KMS-11 (cell line): ENCODE measurements at regions not wholly inside any gene's neighbourhood (a gene's known extent, or its start where the extent isn't known, plus 50 kb on each side); places are given as distances from the start of the nearest gene placed in this dataset.

ENCODE experiments used
- H2AFZ ChIP-seq: fragments of 200-600 bp; sonication (generic); 2 replicates; pipeline ENCODE4 v1.6.1; 2016; ENCODE audit warnings: antibody characterized with exemption, mixed run types, low read depth
- H3K27ac ChIP-seq: fragments of 200-600 bp; sonication (generic); 2 replicates; pipeline ENCODE4 v1.6.1; 2016; ENCODE audit warnings: mild to moderate bottlenecking, mixed run types
- H3K27me3 ChIP-seq: fragments of 200-600 bp; sonication (generic); 2 replicates; pipeline ENCODE4 v1.6.1; 2017; ENCODE audit warnings: mild to moderate bottlenecking, low read depth, mixed run types, moderate library complexity; ENCODE audit not compliant: insufficient read depth
- H3K36me3 ChIP-seq: fragments of 200-600 bp; sonication (generic); 2 replicates; pipeline ENCODE4 v1.6.1; 2017; ENCODE audit warnings: mild to moderate bottlenecking, mixed run types; ENCODE audit not compliant: insufficient read depth
- H3K4me1 ChIP-seq: fragments of 200-600 bp; sonication (generic); 2 replicates; pipeline ENCODE4 v1.6.1; 2016; ENCODE audit warnings: mild to moderate bottlenecking, low read depth, mixed run types; ENCODE audit not compliant: poor library complexity, severe bottlenecking
- H3K4me2 ChIP-seq: fragments of 200-600 bp; sonication (generic); 2 replicates; pipeline ENCODE4 v1.7.0; 2016; ENCODE audit warnings: mild to moderate bottlenecking, mixed run types
- H3K4me3 ChIP-seq: fragments of 200-600 bp; sonication (generic); IDR thresholded peaks from 2 replicates; pipeline ENCODE4 v1.6.1; 2017; ENCODE audit warnings: low read depth, low read length, mixed read lengths; ENCODE audit not compliant: insufficient read depth
- H3K79me2 ChIP-seq: fragments of 200-600 bp; sonication (generic); 2 replicates; pipeline ENCODE4 v1.6.1; 2016; ENCODE audit warnings: low read depth, mixed run types; ENCODE audit not compliant: insufficient read depth
- H3K9ac ChIP-seq: fragments of 200-600 bp; sonication (generic); 2 replicates; pipeline ENCODE4 v1.6.1; 2016; ENCODE audit warnings: mild to moderate bottlenecking, mixed run types
- H4K20me1 ChIP-seq: fragments of 200-600 bp; sonication (generic); 2 replicates; pipeline ENCODE4 v1.6.1; 2016; ENCODE audit warnings: mild to moderate bottlenecking, mixed run types; ENCODE audit not compliant: insufficient read depth
- CTCF ChIP-seq: fragments of 200-600 bp; sonication (generic); conservative IDR thresholded peaks from 2 replicates; pipeline ENCODE4 v1.6.1; 2017; ENCODE audit warnings: low read depth, mild to moderate bottlenecking, antibody characterized with exemption, low read length, moderate library complexity, mixed read lengths

DNA sequence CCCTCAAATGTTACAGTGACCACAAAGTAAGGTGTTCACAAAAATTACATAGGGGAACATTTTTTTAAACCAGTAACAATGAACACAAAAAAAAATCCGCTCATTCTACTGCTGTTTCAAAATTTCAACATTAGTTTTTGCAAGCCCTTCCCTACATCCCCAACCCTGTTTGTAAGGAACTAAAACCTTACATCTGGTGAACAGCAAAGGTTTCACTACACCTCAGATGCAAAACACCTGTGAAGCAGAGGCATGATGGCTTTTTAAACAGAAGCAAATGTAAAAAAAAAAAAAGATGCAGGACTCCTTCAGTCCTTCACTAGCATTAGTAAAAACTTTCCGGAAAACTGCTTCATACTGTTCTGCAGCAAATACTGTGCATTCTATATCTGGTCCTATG, 50.0 kb upstream of the API5 start:
- Histone ChIP-seq H2AFZ (no peak overlapping the region), H3K4me3 (no peak overlapping the region), H4K20me1 (no peaks in the 10 kb centered on the region), H3K4me1 (no peaks in the 10 kb centered on the region), H3K79me2 (no peaks in the 10 kb centered on the region), H3K27me3 (no peaks in the 10 kb centered on the region), H3K9ac (no peak overlapping the region), H3K27ac (no peak overlapping the region), H3K36me3 (no peaks in the 10 kb centered on the region), H3K4me2 (no peak overlapping the region)
- TF ChIP-seq CTCF = no peak
